ENCODE measurements at regions not wholly inside any gene's neighbourhood (a gene's known extent, or its start where the extent isn't known, plus 50 kb on each side); places are given as distances from the start of the nearest gene placed in this dataset.

- H3K9me3 Mint-ChIP-seq = no peaks in the 10 kb centered on the region
- no peaks in the 10 kb centered on the region for H3K27me3 Mint-ChIP-seq (ENCODE audit: low read depth)
- ATAC-seq (no peak), DNase-seq (no peak)
- no peaks in the 10 kb centered on the region for H3K4me1 Mint-ChIP-seq (ENCODE audit: low read depth)
- H3K4me3 Mint-ChIP-seq = no peak overlapping the region
- H3K36me3 Mint-ChIP-seq (ENCODE audit: insufficient read depth) = no peaks in the 10 kb centered on the region
Measured at GRCh38 chr2:211085056-211085680, 528.8 kb downstream of the CPS1 start.

- H3K4me3 Mint-ChIP-seq = no peak overlapping the region
- H3K9me3 Mint-ChIP-seq = no peaks in the 10 kb centered on the region
- no peak for DNase-seq
- no peaks in the 10 kb centered on the region for H3K27me3 Mint-ChIP-seq (ENCODE audit: low read depth)
- no peaks in the 10 kb centered on the region for H3K36me3 Mint-ChIP-seq (ENCODE audit: insufficient read depth)
- ATAC-seq = no peak
- no peaks in the 10 kb centered on the region for H3K4me1 Mint-ChIP-seq (ENCODE audit: low read depth)
Measured at GRCh38 chr2:211086049-211086448, 529.6 kb downstream of the CPS1 start.

GRCh38 chr2:211089127-211089526 lies 532.7 kb downstream of the CPS1 start:
- Mint-ChIP-seq H3K27me3 (ENCODE audit: low read depth) (no peaks in the 10 kb centered on the region), H3K9me3 (no peaks in the 10 kb centered on the region), H3K4me3 (no peak overlapping the region), H3K4me1 (ENCODE audit: low read depth) (no peaks in the 10 kb centered on the region), H3K36me3 (ENCODE audit: insufficient read depth) (no peaks in the 10 kb centered on the region)
- no peak for DNase-seq
- ATAC-seq = no peak

- DNase-seq = no peak
- Mint-ChIP-seq H3K27me3 (ENCODE audit: low read depth) (no peaks in the 10 kb centered on the region), H3K9me3 (peaks cover 5% of the 10 kb centered on the region), H3K4me1 (ENCODE audit: low read depth) (no peaks in the 10 kb centered on the region), H3K36me3 (ENCODE audit: insufficient read depth) (no peaks in the 10 kb centered on the region), H3K4me3 (no peak overlapping the region)
- ATAC-seq = no peak
Measured at GRCh38 chr2:211093743-211094303, 537.4 kb downstream of the CPS1 start.

- Mint-ChIP-seq H3K4me3 (no peak overlapping the region), H3K9me3 (peaks cover 3% of the 10 kb centered on the region), H3K27me3 (ENCODE audit: low read depth) (no peaks in the 10 kb centered on the region), H3K4me1 (ENCODE audit: low read depth) (no peaks in the 10 kb centered on the region), H3K36me3 (ENCODE audit: insufficient read depth) (no peaks in the 10 kb centered on the region)
- no peak for DNase-seq
- ATAC-seq = no peak
Measured at GRCh38 chr2:211103989-211104388, 547.6 kb downstream of the CPS1 start.

GRCh38 chr2:211113334-211114175 lies 557.2 kb downstream of the CPS1 start:
- Mint-ChIP-seq H3K36me3 (ENCODE audit: insufficient read depth) (no peaks in the 10 kb centered on the region), H3K4me1 (ENCODE audit: low read depth) (no peaks in the 10 kb centered on the region), H3K4me3 (no peak overlapping the region), H3K9me3 (no peaks in the 10 kb centered on the region), H3K27me3 (ENCODE audit: low read depth) (no peaks in the 10 kb centered on the region)
- DNase-seq = no peak
- ATAC-seq = no peak

GRCh38 chr2:211114826-211115455 lies 558.5 kb downstream of the CPS1 start:
- Mint-ChIP-seq H3K4me3 (no peak overlapping the region), H3K4me1 (ENCODE audit: low read depth) (no peaks in the 10 kb centered on the region), H3K27me3 (ENCODE audit: low read depth) (no peaks in the 10 kb centered on the region), H3K9me3 (no peaks in the 10 kb centered on the region), H3K36me3 (ENCODE audit: insufficient read depth) (no peaks in the 10 kb centered on the region)
- ATAC-seq (no peak), DNase-seq (no peak)

GRCh38 chr2:211117026-211117425 lies 560.6 kb downstream of the CPS1 start:
- no peaks in the 10 kb centered on the region for H3K4me1 Mint-ChIP-seq (ENCODE audit: low read depth)
- DNase-seq = no peak

GRCh38 chr2:211126256-211126655 lies 569.9 kb downstream of the CPS1 start:
- no peak for DNase-seq
- no peak for ATAC-seq
- no peaks in the 10 kb centered on the region for H3K27me3 Mint-ChIP-seq (ENCODE audit: low read depth)
- peaks cover 3% of the 10 kb centered on the region for H3K9me3 Mint-ChIP-seq
- no peaks in the 10 kb centered on the region for H3K36me3 Mint-ChIP-seq (ENCODE audit: insufficient read depth)
- H3K4me3 Mint-ChIP-seq = no peak overlapping the region
- no peaks in the 10 kb centered on the region for H3K4me1 Mint-ChIP-seq (ENCODE audit: low read depth)

More at GRCh38 chr2:211117026-211117425, 560.6 kb downstream of the CPS1 start:
- Mint-ChIP-seq H3K27me3 (ENCODE audit: low read depth) (no peaks in the 10 kb centered on the region), H3K36me3 (ENCODE audit: insufficient read depth) (no peaks in the 10 kb centered on the region), H3K9me3 (no peaks in the 10 kb centered on the region), H3K4me3 (no peak overlapping the region)
- ATAC-seq = no peak

- peaks cover 3% of the 10 kb centered on the region for H3K9me3 Mint-ChIP-seq
- no peak for ATAC-seq
- no peak overlapping the region for H3K4me3 Mint-ChIP-seq
- no peaks in the 10 kb centered on the region for H3K36me3 Mint-ChIP-seq (ENCODE audit: insufficient read depth)
- no peak for DNase-seq
- no peaks in the 10 kb centered on the region for H3K4me1 Mint-ChIP-seq (ENCODE audit: low read depth)
- H3K27me3 Mint-ChIP-seq (ENCODE audit: low read depth) = no peaks in the 10 kb centered on the region
Measured at GRCh38 chr2:211127501-211127900, 571.1 kb downstream of the CPS1 start.

- DNase-seq = no peak
- Mint-ChIP-seq H3K4me1 (ENCODE audit: low read depth) (no peaks in the 10 kb centered on the region), H3K36me3 (ENCODE audit: insufficient read depth) (no peaks in the 10 kb centered on the region), H3K4me3 (no peak overlapping the region), H3K9me3 (no peaks in the 10 kb centered on the region), H3K27me3 (ENCODE audit: low read depth) (no peaks in the 10 kb centered on the region)
- ATAC-seq = no peak
Measured at GRCh38 chr2:211128287-211128686, 571.9 kb downstream of the CPS1 start.

GRCh38 chr2:211129798-211130197 lies 573.4 kb downstream of the CPS1 start:
- ATAC-seq (no peak), DNase-seq (no peak)
- H3K36me3 Mint-ChIP-seq (ENCODE audit: insufficient read depth) = no peaks in the 10 kb centered on the region
- H3K4me3 Mint-ChIP-seq = no peak overlapping the region
- H3K4me1 Mint-ChIP-seq (ENCODE audit: low read depth) = no peaks in the 10 kb centered on the region
- H3K27me3 Mint-ChIP-seq (ENCODE audit: low read depth) = no peaks in the 10 kb centered on the region
- no peaks in the 10 kb centered on the region for H3K9me3 Mint-ChIP-seq

- no peak for DNase-seq
- Mint-ChIP-seq H3K4me3 (no peak overlapping the region), H3K9me3 (no peaks in the 10 kb centered on the region), H3K27me3 (ENCODE audit: low read depth) (no peaks in the 10 kb centered on the region), H3K36me3 (ENCODE audit: insufficient read depth) (no peaks in the 10 kb centered on the region), H3K4me1 (ENCODE audit: low read depth) (no peaks in the 10 kb centered on the region)
- ATAC-seq = no peak
Measured at GRCh38 chr2:211132046-211132445, 575.6 kb downstream of the CPS1 start.

GRCh38 chr2:211132573-211132972 lies 576.2 kb downstream of the CPS1 start:
- DNase-seq = no peak
- H3K4me1 Mint-ChIP-seq (ENCODE audit: low read depth) = no peaks in the 10 kb centered on the region
- no peaks in the 10 kb centered on the region for H3K27me3 Mint-ChIP-seq (ENCODE audit: low read depth)
- no peak for ATAC-seq
- H3K4me3 Mint-ChIP-seq = no peak overlapping the region
- no peaks in the 10 kb centered on the region for H3K36me3 Mint-ChIP-seq (ENCODE audit: insufficient read depth)
- H3K9me3 Mint-ChIP-seq = no peaks in the 10 kb centered on the region

All from activated T-cell treated with anti-CD3 and anti-CD28 coated beads, Interleukin-2, amount 50 U/mL, for 4 hours (primary cell).